GM23338 (cell line): ENCODE measurements at regions not wholly inside any gene's neighbourhood (a gene's known extent, or its start where the extent isn't known, plus 50 kb on each side); places are given as distances from the start of the nearest gene placed in this dataset.

Experiments
- ATAC-seq: fragments of 200-7000 bp; cut with Tn5 transposase; 3 replicates; pipeline ENCODE4 v1.9.1; 2020
- DNase-seq: peaks from one replicate; pipeline ENCODE4 v3.0.0-alpha.2; 2015; ENCODE audit warnings: low spot score
- H2AFZ ChIP-seq: fragments of 200-600 bp; sonication (generic); 2 replicates; pipeline ENCODE4 v1.8.0; 2016; ENCODE audit warnings: antibody characterized with exemption, mild to moderate bottlenecking, moderate library complexity
- H3F3A ChIP-seq: fragments of 200-600 bp; sonication (generic); replicated peaks from 2 replicates; pipeline ENCODE4 v1.8.0; 2017; ENCODE audit warnings: antibody characterized with exemption, mixed run types, low read depth
- H3K27ac ChIP-seq: fragments of 200-600 bp; sonication (generic); 2 replicates; pipeline ENCODE4 v1.6.1; 2016; ENCODE audit warnings: low read depth
- H3K27me3 ChIP-seq: fragments of 200-600 bp; sonication (generic); 2 replicates; pipeline ENCODE4 v1.8.0; 2016; ENCODE audit warnings: mild to moderate bottlenecking, mixed run types, moderate library complexity; ENCODE audit not compliant: insufficient read depth
- H3K36me3 ChIP-seq: fragments of 200-600 bp; sonication (generic); 2 replicates; pipeline ENCODE4 v1.8.0; 2016; ENCODE audit warnings: mild to moderate bottlenecking; ENCODE audit not compliant: insufficient read depth
- H3K4me1 ChIP-seq: fragments of 200-600 bp; sonication (generic); 2 replicates; pipeline ENCODE4 v1.8.0; 2016; ENCODE audit warnings: mild to moderate bottlenecking, moderate library complexity; ENCODE audit not compliant: insufficient read depth
- H3K4me2 ChIP-seq: fragments of 200-600 bp; sonication (generic); 2 replicates; pipeline ENCODE4 v1.7.1; 2017; ENCODE audit warnings: mixed run types
- H3K4me3 ChIP-seq: fragments of 200-600 bp; sonication (generic); 2 replicates; pipeline ENCODE4 v1.6.1; 2016; ENCODE audit warnings: mixed run types
- H3K79me2 ChIP-seq: fragments of 200-600 bp; sonication (generic); replicated peaks from 2 replicates; pipeline ENCODE4 v1.8.0; 2017; ENCODE audit warnings: mild to moderate bottlenecking; ENCODE audit not compliant: insufficient read depth
- H3K9me2 ChIP-seq: fragments of 200-600 bp; sonication (generic); 2 replicates; pipeline ENCODE4 v1.8.0; 2017; ENCODE audit not compliant: insufficient read depth
- H4K20me1 ChIP-seq: fragments of 200-600 bp; sonication (generic); replicated peaks from 2 replicates; pipeline ENCODE4 v1.8.0; 2017; ENCODE audit warnings: mild to moderate bottlenecking; ENCODE audit not compliant: insufficient read depth
- H3K27ac Mint-ChIP-seq: 2 replicates; pipeline ENCODE4 v1.8.0; 2020; ENCODE audit warnings: inconsistent platforms, mild to moderate bottlenecking, moderate library complexity, mixed read lengths
- H3K27me3 Mint-ChIP-seq: 3 replicates; pipeline ENCODE4 v1.8.0; 2022; ENCODE audit warnings: low read depth, mild to moderate bottlenecking, moderate library complexity, mixed read lengths, inconsistent platforms; ENCODE audit not compliant: insufficient read depth, poor library complexity
- H3K36me3 Mint-ChIP-seq: 3 replicates; pipeline ENCODE4 v1.8.0; 2021; ENCODE audit warnings: low read depth, mild to moderate bottlenecking, inconsistent platforms, moderate library complexity, mixed read lengths
- H3K4me1 Mint-ChIP-seq: 3 replicates; pipeline ENCODE4 v1.8.0; 2020; ENCODE audit warnings: mild to moderate bottlenecking, inconsistent platforms, mixed read lengths
- H3K4me3 Mint-ChIP-seq: 3 replicates; pipeline ENCODE4 v1.8.0; 2021; ENCODE audit warnings: moderate library complexity, mild to moderate bottlenecking, inconsistent platforms, mixed read lengths
- H3K9me3 Mint-ChIP-seq: 3 replicates; pipeline ENCODE4 v1.8.0; 2020; ENCODE audit warnings: moderate library complexity, mild to moderate bottlenecking, inconsistent platforms, mixed read lengths
- CREB1 ChIP-seq: fragments of 250-450 bp; sonication (Bioruptor Pico); IDR thresholded peaks from 2 replicates; pipeline ENCODE4 v1.5.0; 2020; ENCODE audit warnings: low read depth, mild to moderate bottlenecking, moderate library complexity
- CTCF ChIP-seq, 2 experiments: fragments of 200-600 bp in 1 of 2; sonication (generic) in 1 of 2; conservative IDR thresholded peaks; 2 replicates each; pipeline versions ENCODE4 v1.5.1 to v1.6.1; 2016 to 2017; ENCODE audit warnings: antibody characterized with exemption in 2 of 2, low read depth in 2 of 2, mild to moderate bottlenecking in 2 of 2, moderate library complexity in 1 of 2
- ETS1 ChIP-seq: IDR thresholded peaks from 2 replicates; pipeline ENCODE4 v1.6.1; 2016; ENCODE audit warnings: antibody characterized with exemption
- EZH2 ChIP-seq: fragments of 200-600 bp; sonication (generic); IDR thresholded peaks from one replicate; pipeline ENCODE4 v1.8.0; 2017; ENCODE audit warnings: antibody characterized with exemption, mild to moderate bottlenecking, low read depth; ENCODE audit not compliant: unreplicated experiment
- EZH2phosphoT487 ChIP-seq: fragments of 200-600 bp; sonication (generic); IDR thresholded peaks from one replicate; pipeline ENCODE4 v1.8.1; 2018; ENCODE audit warnings: antibody characterized with exemption; ENCODE audit not compliant: unreplicated experiment
- JUNB ChIP-seq: IDR thresholded peaks from one replicate; pipeline ENCODE4 v1.6.1; 2016; ENCODE audit warnings: antibody characterized with exemption; ENCODE audit not compliant: unreplicated experiment
- NANOG ChIP-seq: IDR thresholded peaks from 2 replicates; pipeline ENCODE4 v1.6.1; 2016; ENCODE audit warnings: antibody characterized with exemption, borderline replicate concordance
- POLR2AphosphoS5 ChIP-seq: IDR thresholded peaks from 2 replicates; pipeline ENCODE4 v1.6.1; 2016; ENCODE audit warnings: antibody characterized with exemption, low read depth
- STAT1 ChIP-seq: IDR thresholded peaks from one replicate; pipeline ENCODE4 v1.6.1; 2016; ENCODE audit warnings: antibody characterized with exemption; ENCODE audit not compliant: unreplicated experiment
- ZNF114 ChIP-seq: fragments of 250-450 bp; sonication (Bioruptor Pico); IDR thresholded peaks from 2 replicates; pipeline ENCODE4 v1.5.0; 2020; ENCODE audit warnings: mild to moderate bottlenecking, moderate library complexity
- ZNF331 ChIP-seq: fragments of 250-450 bp; sonication (Bioruptor Pico); IDR thresholded peaks from 2 replicates; pipeline ENCODE4 v1.5.0; 2020; ENCODE audit warnings: low read depth, mild to moderate bottlenecking, moderate library complexity
- ZNF462 ChIP-seq: fragments of 250-450 bp; sonication (Bioruptor Pico); IDR thresholded peaks from 2 replicates; pipeline ENCODE4 v1.5.0; 2020; ENCODE audit warnings: mild to moderate bottlenecking, moderate library complexity
- TF ChIP-seq, protein P1 (sequence below): IDR thresholded peaks from one replicate; pipeline ENCODE4 v1.6.1; 2018; ENCODE audit warnings: antibody characterized with exemption; ENCODE audit not compliant: unreplicated experiment

GRCh38 chr6:8659404-8660189 lies 224.3 kb upstream of the SLC35B3 start:
- no peak overlapping the region for H3K27ac Mint-ChIP-seq
- H3K27me3 ChIP-seq = no peaks in the 10 kb centered on the region
- DNase-seq (no peak), ATAC-seq (no peak)
- H3K79me2 ChIP-seq = no peaks in the 10 kb centered on the region
- no peaks in the 10 kb centered on the region for H3K9me3 Mint-ChIP-seq
- H3K4me1 ChIP-seq = peaks cover 9% of the 10 kb centered on the region; the same call in 1 of the 2 replicates
- no peaks in the 10 kb centered on the region for H3K27me3 Mint-ChIP-seq
- no peaks in the 10 kb centered on the region for H3K36me3 Mint-ChIP-seq
- TF ChIP-seq CTCF (conservative IDR thresholded peaks at IDR 0.05; ENCODE audit: low read depth in 2 of 2) = no peak
- TF ChIP-seq POLR2AphosphoS5 = no peak
- no peak for TF ChIP-seq EZH2
- no peak for TF ChIP-seq EZH2phosphoT487
- no peak for TF ChIP-seq CREB1
- no peak for TF ChIP-seq STAT1
- no peak for TF ChIP-seq ZNF331 (CRISPR knock-in tag)
- TF ChIP-seq, protein P1, sequence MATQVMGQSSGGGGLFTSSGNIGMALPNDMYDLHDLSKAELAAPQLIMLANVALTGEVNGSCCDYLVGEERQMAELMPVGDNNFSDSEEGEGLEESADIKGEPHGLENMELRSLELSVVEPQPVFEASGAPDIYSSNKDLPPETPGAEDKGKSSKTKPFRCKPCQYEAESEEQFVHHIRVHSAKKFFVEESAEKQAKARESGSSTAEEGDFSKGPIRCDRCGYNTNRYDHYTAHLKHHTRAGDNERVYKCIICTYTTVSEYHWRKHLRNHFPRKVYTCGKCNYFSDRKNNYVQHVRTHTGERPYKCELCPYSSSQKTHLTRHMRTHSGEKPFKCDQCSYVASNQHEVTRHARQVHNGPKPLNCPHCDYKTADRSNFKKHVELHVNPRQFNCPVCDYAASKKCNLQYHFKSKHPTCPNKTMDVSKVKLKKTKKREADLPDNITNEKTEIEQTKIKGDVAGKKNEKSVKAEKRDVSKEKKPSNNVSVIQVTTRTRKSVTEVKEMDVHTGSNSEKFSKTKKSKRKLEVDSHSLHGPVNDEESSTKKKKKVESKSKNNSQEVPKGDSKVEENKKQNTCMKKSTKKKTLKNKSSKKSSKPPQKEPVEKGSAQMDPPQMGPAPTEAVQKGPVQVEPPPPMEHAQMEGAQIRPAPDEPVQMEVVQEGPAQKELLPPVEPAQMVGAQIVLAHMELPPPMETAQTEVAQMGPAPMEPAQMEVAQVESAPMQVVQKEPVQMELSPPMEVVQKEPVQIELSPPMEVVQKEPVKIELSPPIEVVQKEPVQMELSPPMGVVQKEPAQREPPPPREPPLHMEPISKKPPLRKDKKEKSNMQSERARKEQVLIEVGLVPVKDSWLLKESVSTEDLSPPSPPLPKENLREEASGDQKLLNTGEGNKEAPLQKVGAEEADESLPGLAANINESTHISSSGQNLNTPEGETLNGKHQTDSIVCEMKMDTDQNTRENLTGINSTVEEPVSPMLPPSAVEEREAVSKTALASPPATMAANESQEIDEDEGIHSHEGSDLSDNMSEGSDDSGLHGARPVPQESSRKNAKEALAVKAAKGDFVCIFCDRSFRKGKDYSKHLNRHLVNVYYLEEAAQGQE = no peak
- TF ChIP-seq NANOG = no peak
- no peak for TF ChIP-seq ZNF462 (CRISPR knock-in tag)
- TF ChIP-seq JUNB = no peak
- TF ChIP-seq ZNF114 = no peak
- TF ChIP-seq ETS1 = no peak
- H3K4me3 Mint-ChIP-seq = no peak overlapping the region
- no peak overlapping the region for H3K27ac ChIP-seq
- H3K9me2 ChIP-seq = no peaks in the 10 kb centered on the region
- H3K4me1 Mint-ChIP-seq = peaks cover 4% of the 10 kb centered on the region; the same call in 2 of the 3 replicates
- no peaks in the 10 kb centered on the region for H3K36me3 ChIP-seq
- no peak overlapping the region for H3K4me2 ChIP-seq
- no peak overlapping the region for H3K4me3 ChIP-seq
- H4K20me1 ChIP-seq = no peaks in the 10 kb centered on the region
- H2AFZ ChIP-seq = no peak overlapping the region
- no peaks in the 10 kb centered on the region for H3F3A ChIP-seq
